HepG2 (cell line): ENCODE measurements at regions not wholly inside any gene's neighbourhood (a gene's known extent, or its start where the extent isn't known, plus 50 kb on each side); places are given as distances from the start of the nearest gene placed in this dataset.

Source experiments
- ATAC-seq: fragments of 200-7000 bp; cut with Tn5 transposase; 3 replicates; pipeline ENCODE4 v1.9.1; 2020; ENCODE audit warnings: mild to moderate bottlenecking, moderate library complexity
- BruUV-seq: library from RNA; stranded (reverse); fragments of 400-500 nt; replicated peaks from 2 replicates; lab custom pipeline; 2021; lab: Mats Ljungman, UMichigan
- CTCF ChIA-PET: fragments of 300-600 bp; formaldehyde crosslinking; extraction: SDS; loops from one replicate; lab custom pipeline; 2021; ENCODE audit warnings: low total read pairs, inconsistent platforms, low intra/inter-chr PET ratio; lab: Yijun Ruan, JAX
- POLR2A ChIA-PET: fragments of 350-600 bp; sonication (Branson Sonifier 250); formaldehyde crosslinking; loops from one replicate; lab custom pipeline; 2020; ENCODE audit warnings: antibody characterized with exemption, inconsistent platforms; lab: Yijun Ruan, JAX
- DNase-seq: peaks from one replicate; pipeline ENCODE4 v3.0.0-alpha.2; 2015; ENCODE audit warnings: low spot score
- FAIRE-seq: peaks from 3 replicates; lab custom pipeline; 2011; peaks lifted over from hg19 to GRCh38; lab: Jason Lieb, UNC
- H2AFZ ChIP-seq: one replicate; pipeline ENCODE4 v1.6.1; 2011; ENCODE audit warnings: low read length, inconsistent platforms
- H3K27ac ChIP-seq: fragments of 300-600 bp; 3 replicates; pipeline ENCODE4 v1.8.0; 2011; ENCODE audit warnings: mixed run types, mild to moderate bottlenecking, mixed read lengths, low read length, inconsistent platforms; ENCODE audit not compliant: insufficient read depth; ENCODE audit errors: extremely low read length
- H3K27me3 ChIP-seq, 2 experiments: fragments of 200-600 bp in 1 of 2; 2 replicates in 1 of 2; 3 replicates in 1 of 2; pipeline versions ENCODE4 v1.6.0 to v1.8.0; 2011; ENCODE audit warnings: low read length in 2 of 2, mild to moderate bottlenecking in 2 of 2, moderate library complexity in 2 of 2, inconsistent platforms in 1 of 2; ENCODE audit not compliant: insufficient read depth in 2 of 2, control insufficient read depth in 1 of 2
- H3K36me3 ChIP-seq, 2 experiments: fragments of 200-600 bp in 1 of 2; replicated peaks in 1 of 2; 2 replicates in 1 of 2; 3 replicates in 1 of 2; pipeline versions ENCODE4 v1.5.1 to v1.8.0; 2011; ENCODE audit warnings: low read length in 2 of 2, inconsistent platforms in 1 of 2; ENCODE audit not compliant: insufficient read depth in 2 of 2, control insufficient read depth in 1 of 2
- H3K4me1 ChIP-seq: 2 replicates; pipeline ENCODE4 v1.5.1; 2012; ENCODE audit warnings: low read length, inconsistent platforms; ENCODE audit not compliant: insufficient read depth
- H3K4me2 ChIP-seq: 2 replicates; pipeline ENCODE4 v1.6.0; 2011; ENCODE audit warnings: low read depth, low read length, inconsistent platforms
- H3K4me3 ChIP-seq, 3 experiments: fragments of 200-600 bp in 1 of 3; sonication (generic), shearing (Covaris generic) in 1 of 3; replicated peaks in 1 of 3; 2 replicates each; pipeline ENCODE4 v1.5.1; 2011 to 2016; ENCODE audit warnings: low read length in 3 of 3, inconsistent platforms in 2 of 3, low read depth in 2 of 3, mild to moderate bottlenecking in 2 of 3, control low read depth in 1 of 3, mixed read lengths in 1 of 3; ENCODE audit not compliant: insufficient read depth in 1 of 3
- H3K79me2 ChIP-seq: one replicate; pipeline ENCODE4 v1.6.1; 2011; ENCODE audit warnings: low read length, inconsistent platforms; ENCODE audit not compliant: insufficient read depth
- H3K9ac ChIP-seq: 2 replicates; pipeline ENCODE4 v1.6.0; 2011; ENCODE audit warnings: mild to moderate bottlenecking, low read depth, low read length, inconsistent platforms; ENCODE audit not compliant: insufficient read depth
- H3K9me3 ChIP-seq: 2 replicates; pipeline ENCODE4 v1.5.1; 2012; ENCODE audit warnings: mild to moderate bottlenecking, low read length
- H4K20me1 ChIP-seq: 2 replicates; pipeline ENCODE4 v1.6.0; 2011; ENCODE audit warnings: inconsistent platforms, mild to moderate bottlenecking, low read length, moderate library complexity; ENCODE audit not compliant: insufficient read depth
- ARHGAP35 ChIP-seq: sonication (generic); formaldehyde crosslinking; IDR thresholded peaks from 2 replicates; pipeline ENCODE4 v1.9.0; 2022; ENCODE audit warnings: mild to moderate bottlenecking, inconsistent platforms, moderate library complexity, missing genetic modification reagents, borderline replicate concordance
- FOXA1 ChIP-seq, 2 experiments: fragments of 450-650 bp in 1 of 2; sonication (generic) in 1 of 2; formaldehyde crosslinking in 1 of 2; IDR thresholded peaks; 2 replicates each; pipeline versions ENCODE4 v1.4.0 to v1.6.1; 2016 to 2020; ENCODE audit warnings: missing genetic modification reagents in 1 of 2
- HCFC1 ChIP-seq: fragments of 150-350 bp; IDR thresholded peaks from 2 replicates; pipeline ENCODE4 v1.6.1; 2014; ENCODE audit warnings: low read depth, low read length
- KDM4B ChIP-seq: sonication (generic); formaldehyde crosslinking; IDR thresholded peaks from 2 replicates; pipeline ENCODE4 v1.4.0; 2020; ENCODE audit warnings: missing genetic modification reagents
- MBNL3 ChIP-seq: fragments of 250-450 bp; sonication (Bioruptor Pico); conservative IDR thresholded peaks from 2 replicates; pipeline ENCODE4 v1.8.0; 2022; ENCODE audit warnings: mild to moderate bottlenecking, inconsistent platforms
- NFE2 ChIP-seq: sonication (generic); formaldehyde crosslinking; IDR thresholded peaks from 2 replicates; pipeline ENCODE4 v1.4.0; 2020; ENCODE audit warnings: missing genetic modification reagents
- RFX5 ChIP-seq: IDR thresholded peaks from 2 replicates; pipeline ENCODE4 v1.6.1; 2011; ENCODE audit warnings: low read depth, low read length, improper control_type of control experiment
- SMAD9 ChIP-seq: sonication (generic); formaldehyde crosslinking; IDR thresholded peaks from 2 replicates; pipeline ENCODE4 v1.5.1; 2020; ENCODE audit warnings: mild to moderate bottlenecking, missing genetic modification reagents
- STAG1 ChIP-seq: sonication (generic); formaldehyde crosslinking; IDR thresholded peaks from 2 replicates; pipeline ENCODE4 v1.4.0; 2020; ENCODE audit warnings: missing genetic modification reagents
- TAF15 ChIP-seq: fragments of 200-400 bp; formaldehyde crosslinking; IDR thresholded peaks from one replicate; pipeline ENCODE4 v1.6.1; 2018; ENCODE audit warnings: mild to moderate bottlenecking, low read depth, low read length; ENCODE audit not compliant: poor library complexity, severe bottlenecking
- U2AF1 ChIP-seq: fragments of 200-400 bp; formaldehyde crosslinking; optimal IDR thresholded peaks from 2 replicates; pipeline ENCODE3; 2017; ENCODE audit warnings: mild to moderate bottlenecking, low read depth, low read length
- ZNF20 ChIP-seq: sonication (generic); formaldehyde crosslinking; IDR thresholded peaks from 2 replicates; pipeline ENCODE4 v1.4.0; 2020; ENCODE audit warnings: mild to moderate bottlenecking, moderate library complexity, missing genetic modification reagents
- ZNF776 ChIP-seq: sonication (generic); formaldehyde crosslinking; IDR thresholded peaks from 2 replicates; pipeline ENCODE4 v1.4.0; 2020; ENCODE audit warnings: mild to moderate bottlenecking, missing genetic modification reagents
- WGBS: methylation state at CpG from one replicate; pipeline ENCODE4 v1.1.6; 2017; ENCODE audit warnings: low lambda C conversion rate; 5-methylcytosine and 5-hydroxymethylcytosine counted together
- in situ Hi-C: cut with HindIII; loops from 2 replicates; pipeline ENCODE4 v1.10.0; 2017; ENCODE audit warnings: low pct_unique_long_range_greater_than_20kb; ENCODE audit not compliant: extremely low pct_ligation_motif_present
- intact Hi-C: fragments of 100-400 bp; cut with micrococcal nuclease; formaldehyde crosslinking; loops from one replicate; pipeline ENCODE4 v1.10.0; 2022; ENCODE audit not compliant: unreplicated experiment
- TF ChIP-seq, protein P1 (sequence below): sonication (generic); formaldehyde crosslinking; IDR thresholded peaks from 2 replicates; pipeline ENCODE4 v1.4.0; 2020; ENCODE audit warnings: missing genetic modification reagents, borderline replicate concordance
- TF ChIP-seq, protein P2 (sequence below): IDR thresholded peaks from 2 replicates; pipeline ENCODE4 v1.6.1; 2012; ENCODE audit warnings: inconsistent platforms

- ATAC-seq = no peak
- POLR2A ChIA-PET = no interaction called here
- no peak for DNase-seq
- Histone ChIP-seq H2AFZ (no peak overlapping the region), H3K79me2 (no peaks in the 10 kb centered on the region), H3K27me3 (no peaks in the 10 kb centered on the region)
- TF ChIP-seq KDM4B = no peak
- no peak for TF ChIP-seq FOXA1 (IDR thresholded peaks at IDR 0.05)
- TF ChIP-seq FOXA1 (CRISPR knock-in tag; IDR thresholded peaks at IDR 0.05) = no peak
- TF ChIP-seq, protein P1, sequence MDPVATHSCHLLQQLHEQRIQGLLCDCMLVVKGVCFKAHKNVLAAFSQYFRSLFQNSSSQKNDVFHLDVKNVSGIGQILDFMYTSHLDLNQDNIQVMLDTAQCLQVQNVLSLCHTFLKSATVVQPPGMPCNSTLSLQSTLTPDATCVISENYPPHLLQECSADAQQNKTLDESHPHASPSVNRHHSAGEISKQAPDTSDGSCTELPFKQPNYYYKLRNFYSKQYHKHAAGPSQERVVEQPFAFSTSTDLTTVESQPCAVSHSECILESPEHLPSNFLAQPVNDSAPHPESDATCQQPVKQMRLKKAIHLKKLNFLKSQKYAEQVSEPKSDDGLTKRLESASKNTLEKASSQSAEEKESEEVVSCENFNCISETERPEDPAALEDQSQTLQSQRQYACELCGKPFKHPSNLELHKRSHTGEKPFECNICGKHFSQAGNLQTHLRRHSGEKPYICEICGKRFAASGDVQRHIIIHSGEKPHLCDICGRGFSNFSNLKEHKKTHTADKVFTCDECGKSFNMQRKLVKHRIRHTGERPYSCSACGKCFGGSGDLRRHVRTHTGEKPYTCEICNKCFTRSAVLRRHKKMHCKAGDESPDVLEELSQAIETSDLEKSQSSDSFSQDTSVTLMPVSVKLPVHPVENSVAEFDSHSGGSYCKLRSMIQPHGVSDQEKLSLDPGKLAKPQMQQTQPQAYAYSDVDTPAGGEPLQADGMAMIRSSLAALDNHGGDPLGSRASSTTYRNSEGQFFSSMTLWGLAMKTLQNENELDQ = no peak
- TF ChIP-seq RFX5 = no peak
- TF ChIP-seq STAG1 = no peak
- TF ChIP-seq ZNF20 (CRISPR knock-in tag) = no peak
- TF ChIP-seq U2AF1 = no peak
- TF ChIP-seq TAF15 = no peak
- TF ChIP-seq, protein P2, sequence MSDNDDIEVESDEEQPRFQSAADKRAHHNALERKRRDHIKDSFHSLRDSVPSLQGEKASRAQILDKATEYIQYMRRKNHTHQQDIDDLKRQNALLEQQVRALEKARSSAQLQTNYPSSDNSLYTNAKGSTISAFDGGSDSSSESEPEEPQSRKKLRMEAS = no peak
- TF ChIP-seq HCFC1 = no peak
- TF ChIP-seq ZNF776 (CRISPR knock-in tag) = no peak
- no peak for TF ChIP-seq MBNL3 (CRISPR knock-in tag)
- TF ChIP-seq ARHGAP35 (CRISPR knock-in tag) = no peak
- no peak for TF ChIP-seq NFE2
- no peak for TF ChIP-seq SMAD9 (CRISPR knock-in tag)
- TF ChIP-seq, all 625 proteins: peak for 0
- Histone ChIP-seq H3K9ac (no peak overlapping the region), H3K4me2 (no peak overlapping the region), H3K4me3 (no peak overlapping the region), H3K27ac (no peak overlapping the region), H3K9me3 (peaks cover 85% of the 10 kb centered on the region), H3K36me3 (no peaks in the 10 kb centered on the region), H4K20me1 (no peaks in the 10 kb centered on the region), H3K4me1 (no peaks in the 10 kb centered on the region)
- no CpG with 5 or more reads among the region's 3 CpGs for WGBS
- no peak for FAIRE-seq
- intact Hi-C loops = no loop called here
- no TSS peak for BruUV-seq
- in situ Hi-C loops = no loop called here
- CTCF ChIA-PET = no interaction called here
Observed at GRCh38 chr12:83414981-83415380, 728.3 kb downstream of the TMTC2 start.
